Small intestine (tissue), 7 donors: ENCODE measurements at regions not wholly inside any gene's neighbourhood (a gene's known extent, or its start where the extent isn't known, plus 50 kb on each side); places are given as distances from the start of the nearest gene placed in this dataset.
A peak's percentile ranks its signal among the peaks of the same experiment; 100 is the strongest.

Experiments
- DNase-seq, 2 donors: peaks; one replicate each; pipeline versions ENCODE4 v3.0.0 to v3.0.0-alpha.2; 2013
- FAIRE-seq: peaks from 2 replicates; lab custom pipeline; 2012; peaks lifted over from hg19 to GRCh38; lab: Jason Lieb, UNC
- H3K27ac ChIP-seq, 3 donors: one replicate each; pipeline ENCODE4 v1.5.1; 2013; ENCODE audit warnings: low read length in 2 of 3, mild to moderate bottlenecking in 2 of 3, control low read depth in 1 of 3, inconsistent platforms in 1 of 3, low read depth in 1 of 3, moderate library complexity in 1 of 3
- H3K27me3 ChIP-seq, 3 donors: one replicate each; pipeline ENCODE4 v1.6.1; 2013; ENCODE audit warnings: low read length in 3 of 3, inconsistent platforms in 1 of 3; ENCODE audit not compliant: control insufficient read depth in 3 of 3, insufficient read depth in 3 of 3
- H3K36me3 ChIP-seq, 3 donors: one replicate each; pipeline ENCODE4 v1.6.1; 2013; ENCODE audit warnings: low read length in 3 of 3, inconsistent platforms in 1 of 3, low read depth in 1 of 3, mild to moderate bottlenecking in 1 of 3, moderate library complexity in 1 of 3; ENCODE audit not compliant: control insufficient read depth in 3 of 3, insufficient read depth in 2 of 3
- H3K4me1 ChIP-seq, 3 donors: one replicate each; pipeline ENCODE4 v1.6.1; 2013; ENCODE audit warnings: low read length in 2 of 3, inconsistent platforms in 1 of 3, low read depth in 1 of 3, mild to moderate bottlenecking in 1 of 3, moderate library complexity in 1 of 3; ENCODE audit not compliant: control insufficient read depth in 3 of 3, insufficient read depth in 2 of 3
- H3K4me3 ChIP-seq, 3 donors: one replicate each; pipeline ENCODE4 v1.5.1; 2013; ENCODE audit warnings: low read length in 3 of 3, control low read depth in 1 of 3, inconsistent platforms in 1 of 3, low read depth in 1 of 3, mild to moderate bottlenecking in 1 of 3, moderate library complexity in 1 of 3
- H3K9me3 ChIP-seq, 2 donors: one replicate each; pipeline ENCODE4 v1.6.1; 2013; ENCODE audit warnings: low read depth in 1 of 2, low read length in 1 of 2; ENCODE audit not compliant: control insufficient read depth in 2 of 2, insufficient read depth in 1 of 2
- WGBS, 3 donors: extraction: QIAGEN DNeasy Blood & Tissue Kit; methylation state at CpG; one replicate each; pipeline ENCODE4 v1.1.7; 2013; 5-methylcytosine and 5-hydroxymethylcytosine counted together
- donor health status: healthy with polysubstance abuse.
- donor health status: control.
- donor health status: control.
- donor health status: Bipolar disorder and iron deficiency.
- donor health status: healthy.

GRCh38 chr6:167441715-167442206 is 116.9 kb downstream of the TTLL2 start:
- Histone ChIP-seq H3K9me3 (peaks cover 0 to 6% of the 10 kb centered on the region in 2 donors), H3K36me3 (no peaks in the 10 kb centered on the region), H3K4me1 (peaks cover 0 to 7% (median 0%) of the 10 kb centered on the region in 3 donors), H3K27me3 (peaks cover 0 to 1% (median 0%) of the 10 kb centered on the region in 3 donors), H3K27ac (no peak overlapping the region), H3K4me3 (no peak overlapping the region)
- no peak for FAIRE-seq
- 55 to 66% (median 58%) methylated on average over 9 of the region's 9 CpGs for WGBS, 3 donors
- DNase-seq, result peak in 1 of 2 donors; percentile 21

- FAIRE-seq (no peak), DNase-seq (no peak)
- no peak overlapping the region for H3K4me3 ChIP-seq
- 24 to 51% (median 39%) methylated on average over 7 of the region's 7 CpGs for WGBS, 3 donors
- peaks cover 0 to 6% of the 10 kb centered on the region in 2 donors for H3K9me3 ChIP-seq
- peaks cover 0 to 1% (median 0%) of the 10 kb centered on the region in 3 donors for H3K27me3 ChIP-seq
- no peaks in the 10 kb centered on the region for H3K36me3 ChIP-seq
- peaks cover 0 to 7% (median 0%) of the 10 kb centered on the region in 3 donors for H3K4me1 ChIP-seq
- H3K27ac ChIP-seq, result no peak overlapping the region
These were observed 117.4 kb downstream of the TTLL2 start for GRCh38 chr6:167442245-167442644.

- H3K4me3 ChIP-seq, result no peak overlapping the region
- H3K4me1 ChIP-seq, result peaks cover 0 to 7% (median 0%) of the 10 kb centered on the region in 3 donors
- H3K36me3 ChIP-seq, result no peaks in the 10 kb centered on the region
- no peaks in the 10 kb centered on the region for H3K27me3 ChIP-seq
- peaks cover 0 to 4% of the 10 kb centered on the region in 2 donors for H3K9me3 ChIP-seq
- no peak overlapping the region for H3K27ac ChIP-seq
- FAIRE-seq (no peak), DNase-seq (no peak)
- WGBS, 3 donors, result 77 to 81% (median 80%) methylated on average over 15 of the region's 15 CpGs
These were observed 118.2 kb downstream of the TTLL2 start for GRCh38 chr6:167442796-167443680.

- no peak for DNase-seq
- no peak overlapping the region for H3K27ac ChIP-seq
- WGBS, 3 donors, result 84 to 93% (median 92%) methylated on average over 9 of the region's 9 CpGs
- H3K4me3 ChIP-seq, result no peak overlapping the region
- H3K4me1 ChIP-seq, result peaks cover 0 to 18% (median 2%) of the 10 kb centered on the region in 3 donors
- H3K36me3 ChIP-seq, result no peaks in the 10 kb centered on the region
- H3K27me3 ChIP-seq, result no peaks in the 10 kb centered on the region
- H3K9me3 ChIP-seq, result peaks cover 0 to 3% of the 10 kb centered on the region in 2 donors
- FAIRE-seq, result no peak
These were observed 119.9 kb downstream of the TTLL2 start for GRCh38 chr6:167444602-167445346.

- H3K36me3 ChIP-seq, result no peaks in the 10 kb centered on the region
- no peak overlapping the region for H3K27ac ChIP-seq
- FAIRE-seq, result no peak
- H3K27me3 ChIP-seq, result no peaks in the 10 kb centered on the region
- no peak for DNase-seq
- H3K4me3 ChIP-seq, result no peak overlapping the region
- peaks cover 0 to 3% of the 10 kb centered on the region in 2 donors for H3K9me3 ChIP-seq
- WGBS, 3 donors, result 78 to 85% (median 79%) methylated on average over 7 of the region's 7 CpGs
- H3K4me1 ChIP-seq, result peaks cover 0 to 26% (median 4%) of the 10 kb centered on the region in 3 donors
These were observed 120.7 kb downstream of the TTLL2 start for GRCh38 chr6:167445568-167445967.

GRCh38 chr6:167446046-167446445 is 121.2 kb downstream of the TTLL2 start:
- no peak overlapping the region for H3K4me3 ChIP-seq
- DNase-seq, result no peak
- no peak overlapping the region for H3K27ac ChIP-seq
- FAIRE-seq, result no peak
- 86 to 92% (median 90%) methylated on average over 8 of the region's 8 CpGs for WGBS, 3 donors
- peaks cover 0 to 29% (median 4%) of the 10 kb centered on the region in 3 donors for H3K4me1 ChIP-seq
- H3K27me3 ChIP-seq, result no peaks in the 10 kb centered on the region
- no peaks in the 10 kb centered on the region for H3K36me3 ChIP-seq
- H3K9me3 ChIP-seq, result peaks cover 0 to 3% of the 10 kb centered on the region in 2 donors

GRCh38 chr6:167446971-167447370 is 122.1 kb downstream of the TTLL2 start:
- H3K4me1 ChIP-seq, result peaks cover 0 to 28% (median 4%) of the 10 kb centered on the region in 3 donors
- no peak overlapping the region for H3K27ac ChIP-seq
- no peak overlapping the region for H3K4me3 ChIP-seq
- no peaks in the 10 kb centered on the region for H3K36me3 ChIP-seq
- no peak for FAIRE-seq
- no peak for DNase-seq
- H3K27me3 ChIP-seq, result no peaks in the 10 kb centered on the region
- 86 to 94% (median 92%) methylated on average over 9 of the region's 9 CpGs for WGBS, 3 donors
- peaks cover 0 to 3% of the 10 kb centered on the region in 2 donors for H3K9me3 ChIP-seq

GRCh38 chr6:167448378-167448777 is 123.5 kb downstream of the TTLL2 start:
- 85 to 94% (median 91%) methylated on average over 5 of the region's 5 CpGs for WGBS, 3 donors

More at GRCh38 chr6:167448378-167448777, 123.5 kb downstream of the TTLL2 start:
- H3K4me1 ChIP-seq, result peaks cover 0 to 25% (median 4%) of the 10 kb centered on the region in 3 donors
- no peak overlapping the region for H3K4me3 ChIP-seq
- H3K9me3 ChIP-seq, result peaks cover 0 to 3% of the 10 kb centered on the region in 2 donors
- no peak overlapping the region for H3K27ac ChIP-seq
- no peak for FAIRE-seq
- DNase-seq, result no peak
- no peaks in the 10 kb centered on the region for H3K36me3 ChIP-seq
- no peaks in the 10 kb centered on the region for H3K27me3 ChIP-seq
